ENCODE measurements at regions not wholly inside any gene's neighbourhood (a gene's known extent, or its start where the extent isn't known, plus 50 kb on each side); places are given as distances from the start of the nearest gene placed in this dataset.

GRCh38 chr12:124517260-124518050, 50.0 kb downstream of the NCOR2 start:
- peak; percentile 88 for DNase-seq

GRCh38 chr12:124516850-124517249, 50.6 kb downstream of the NCOR2 start:
- no peak for DNase-seq

- no peak for DNase-seq
Observed at GRCh38 chr12:124515981-124516380, 51.4 kb downstream of the NCOR2 start.

- DNase-seq, result no peak
Observed at GRCh38 chr12:124514996-124515932, 52.1 kb downstream of the NCOR2 start.

- no peak for DNase-seq
Observed at GRCh38 chr12:124514145-124514995, 53.0 kb downstream of the NCOR2 start.

GRCh38 chr12:124513297-124513867, 54.0 kb downstream of the NCOR2 start:
- no peak for DNase-seq

- DNase-seq, result peak; percentile 81
Observed at GRCh38 chr12:124512667-124513296, 54.6 kb downstream of the NCOR2 start.

GRCh38 chr12:124511259-124511985, 56.0 kb downstream of the NCOR2 start:
- DNase-seq, result no peak

GRCh38 chr12:124510301-124510970, 57.0 kb downstream of the NCOR2 start:
- no peak for DNase-seq

- DNase-seq, result no peak
Observed at GRCh38 chr12:124509676-124510300, 57.6 kb downstream of the NCOR2 start.

GRCh38 chr12:124509300-124509675, 58.1 kb downstream of the NCOR2 start:
- DNase-seq, result no peak

GRCh38 chr12:124508381-124509079, 58.9 kb downstream of the NCOR2 start:
- no peak for DNase-seq

GRCh38 chr12:124507188-124508109, 60.0 kb downstream of the NCOR2 start:
- no peak for DNase-seq

GRCh38 chr12:124506832-124507153, 60.6 kb downstream of the NCOR2 start:
- DNase-seq, result no peak

GRCh38 chr12:124506145-124506831, 61.1 kb downstream of the NCOR2 start:
- DNase-seq, result peak; percentile 63

GRCh38 chr12:124505001-124505818, 62.2 kb downstream of the NCOR2 start:
- DNase-seq, result no peak

All from NCI-H146 (cell line).